ENCODE measurements at regions not wholly inside any gene's neighbourhood (a gene's known extent, or its start where the extent isn't known, plus 50 kb on each side); places are given as distances from the start of the nearest gene placed in this dataset.

DNA sequence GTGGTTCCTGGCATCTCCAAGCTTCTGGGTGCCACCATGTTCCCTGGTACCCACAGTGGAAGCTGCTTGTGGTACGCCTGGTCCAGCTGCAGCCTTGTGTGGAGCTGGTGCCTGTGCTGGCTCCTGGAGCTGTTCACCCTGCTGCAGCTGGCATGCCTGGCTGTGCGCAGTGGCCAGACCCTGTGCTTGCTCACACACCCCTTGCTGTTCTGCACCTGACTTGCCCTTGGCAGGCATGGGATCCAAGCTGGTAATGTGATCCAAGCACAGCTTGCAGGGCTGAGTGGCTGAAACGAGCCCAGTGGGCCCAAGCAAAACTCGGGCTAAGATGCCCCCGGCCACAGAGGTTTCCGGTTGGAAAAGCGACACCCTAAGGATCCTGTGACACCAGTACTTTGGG lies 104.7 kb upstream of the CLMP start:
- TF ChIP-seq TAF1 (conservative IDR thresholded peaks at IDR 0.05) (no peak), SP1 (IDR thresholded peaks at IDR 0.05) (no peak), RAD21 (IDR thresholded peaks at IDR 0.05) (no peak), ZBTB33 (IDR thresholded peaks at IDR 0.05) (no peak), REST (IDR thresholded peaks at IDR 0.05) (no peak), EGR1 (IDR thresholded peaks at IDR 0.05; ENCODE audit: low read depth in 2 of 2) (no peak), GABPA (IDR thresholded peaks at IDR 0.05 in 1 of 2, conservative IDR thresholded peaks at IDR 0.05 in 1 of 2) (no peak), JUND (IDR thresholded peaks at IDR 0.05) (no peak), RXRA (IDR thresholded peaks at IDR 0.05) (no peak), YY1 (IDR thresholded peaks at IDR 0.05) (no peak), HNF4A (conservative IDR thresholded peaks at IDR 0.05) (no peak), FOXA1 (IDR thresholded peaks at IDR 0.05) (no peak)
- TF ChIP-seq, protein P1, sequence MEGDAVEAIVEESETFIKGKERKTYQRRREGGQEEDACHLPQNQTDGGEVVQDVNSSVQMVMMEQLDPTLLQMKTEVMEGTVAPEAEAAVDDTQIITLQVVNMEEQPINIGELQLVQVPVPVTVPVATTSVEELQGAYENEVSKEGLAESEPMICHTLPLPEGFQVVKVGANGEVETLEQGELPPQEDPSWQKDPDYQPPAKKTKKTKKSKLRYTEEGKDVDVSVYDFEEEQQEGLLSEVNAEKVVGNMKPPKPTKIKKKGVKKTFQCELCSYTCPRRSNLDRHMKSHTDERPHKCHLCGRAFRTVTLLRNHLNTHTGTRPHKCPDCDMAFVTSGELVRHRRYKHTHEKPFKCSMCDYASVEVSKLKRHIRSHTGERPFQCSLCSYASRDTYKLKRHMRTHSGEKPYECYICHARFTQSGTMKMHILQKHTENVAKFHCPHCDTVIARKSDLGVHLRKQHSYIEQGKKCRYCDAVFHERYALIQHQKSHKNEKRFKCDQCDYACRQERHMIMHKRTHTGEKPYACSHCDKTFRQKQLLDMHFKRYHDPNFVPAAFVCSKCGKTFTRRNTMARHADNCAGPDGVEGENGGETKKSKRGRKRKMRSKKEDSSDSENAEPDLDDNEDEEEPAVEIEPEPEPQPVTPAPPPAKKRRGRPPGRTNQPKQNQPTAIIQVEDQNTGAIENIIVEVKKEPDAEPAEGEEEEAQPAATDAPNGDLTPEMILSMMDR (IDR thresholded peaks at IDR 0.05; ENCODE audit: low read depth, low read length, missing input control), result no peak
- TF ChIP-seq, protein P2, sequence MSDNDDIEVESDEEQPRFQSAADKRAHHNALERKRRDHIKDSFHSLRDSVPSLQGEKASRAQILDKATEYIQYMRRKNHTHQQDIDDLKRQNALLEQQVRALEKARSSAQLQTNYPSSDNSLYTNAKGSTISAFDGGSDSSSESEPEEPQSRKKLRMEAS (IDR thresholded peaks at IDR 0.05), result no peak
